Stomach (tissue), 4 donors: ENCODE measurements at regions not wholly inside any gene's neighbourhood (a gene's known extent, or its start where the extent isn't known, plus 50 kb on each side); places are given as distances from the start of the nearest gene placed in this dataset.

ENCODE experiments used
- CTCF ChIP-seq, 7 experiments: fragments of 450-650 bp in 4 of 7; fragments of 200-600 bp in 3 of 7; sonication (generic) in 3 of 7; IDR thresholded peaks; one replicate each; pipeline ENCODE4 v1.5.1; 2016 to 2019; ENCODE audit warnings: antibody characterized with exemption in 7 of 7, control low read depth in 2 of 7, mild to moderate bottlenecking in 1 of 7
- POLR2A ChIP-seq, 4 donors: fragments of 450-650 bp; IDR thresholded peaks; one replicate each; pipeline ENCODE4 v1.6.1; 2016; ENCODE audit warnings: antibody characterized with exemption in 4 of 4, control low read depth in 2 of 4, mild to moderate bottlenecking in 1 of 4, moderate library complexity in 1 of 4
- POLR2AphosphoS5 ChIP-seq, 3 donors: sonication (generic); formaldehyde crosslinking; IDR thresholded peaks; one replicate each; pipeline ENCODE4 v1.6.1; 2016; ENCODE audit warnings: antibody characterized with exemption in 3 of 3

GRCh38 chr13:44031555-44031954 lies 151.9 kb downstream of the LACC1 start:
- TF ChIP-seq CTCF (IDR thresholded peaks at IDR 0.05): no peak
- TF ChIP-seq POLR2AphosphoS5 (IDR thresholded peaks at IDR 0.05): no peak
- no peak for TF ChIP-seq POLR2A (IDR thresholded peaks at IDR 0.05)
